ENCODE measurements at regions not wholly inside any gene's neighbourhood (a gene's known extent, or its start where the extent isn't known, plus 50 kb on each side); places are given as distances from the start of the nearest gene placed in this dataset.

GRCh38 chr13:23516190-23516589, 54.0 kb upstream of the TNFRSF19 start:
- H3K4me2 ChIP-seq (ENCODE audit: low read depth, low read length): peak overlapping the region; percentile 23; the same call in 1 of the 2 replicates
- H4K5ac ChIP-seq (ENCODE audit: low read depth, low read length): peak overlapping the region; percentile 27; the same call in 1 of the 2 replicates
- peak overlapping the region; percentile 6; the same call in 1 of the 2 replicates for H3K23ac ChIP-seq (ENCODE audit: low read depth, low read length)
- peak; percentile 19; the same call in 1 of the 2 replicates for ATAC-seq (ENCODE audit: low read depth)
- dilution Hi-C loops (cut with HindIII; ENCODE audit: low sequenced_read_pairs, unreplicated experiment): no loop called here
- no peak overlapping the region for H3K4ac ChIP-seq (ENCODE audit: low read depth, low read length)
- TF ChIP-seq USF2 (IDR thresholded peaks at IDR 0.05; ENCODE audit: low read depth, low read length) (no peak), MAZ (IDR thresholded peaks at IDR 0.05; ENCODE audit: borderline replicate concordance, low read depth, low read length) (no peak), CTCF (conservative IDR thresholded peaks at IDR 0.05; ENCODE audit: low read depth, low read length) (no peak), FOS (IDR thresholded peaks at IDR 0.05; ENCODE audit: low read depth, low read length) (no peak), CHD1 (IDR thresholded peaks at IDR 0.05; ENCODE audit: low read depth, low read length) (no peak), MAFK (IDR thresholded peaks at IDR 0.05; ENCODE audit: low read depth, low read length) (no peak), POLR2A (IDR thresholded peaks at IDR 0.05; ENCODE audit: low read depth, low read length) (no peak), RAD21 (IDR thresholded peaks at IDR 0.05; ENCODE audit: low read length) (no peak), BHLHE40 (IDR thresholded peaks at IDR 0.05; ENCODE audit: low read depth, low read length) (no peak), MXI1 (IDR thresholded peaks at IDR 0.05; ENCODE audit: borderline replicate concordance, low read depth, low read length) (no peak), RFX5 (IDR thresholded peaks at IDR 0.05; ENCODE audit: low read depth, low read length) (no peak), CEBPB (IDR thresholded peaks at IDR 0.05; ENCODE audit: low read depth, low read length) (no peak), NFE2L2 (IDR thresholded peaks at IDR 0.05; ENCODE audit: low read depth, low read length) (no peak), ELK1 (IDR thresholded peaks at IDR 0.05; ENCODE audit: borderline replicate concordance, low read depth, low read length) (no peak), SMC3 (IDR thresholded peaks at IDR 0.05; ENCODE audit: low read depth, low read length) (no peak), RCOR1 (IDR thresholded peaks at IDR 0.05; ENCODE audit: insufficient replicate concordance, low read length) (no peak)
- H2AFZ ChIP-seq (replicated peaks; ENCODE audit: low read length, poor library complexity): no peak overlapping the region
- H3K27me3 ChIP-seq (ENCODE audit: control insufficient read depth, insufficient read depth, low read length): no peaks in the 10 kb centered on the region
- ChIA-PET CTCF (interaction anchor here (1.2 kb wide), 1 partner anchor 9 kb away, joined by 3 read pairs; no protein-coding TSS in a partner anchor), POLR2A (ENCODE audit: unreplicated experiment) (no interaction called here)
- no peak overlapping the region for H4K91ac ChIP-seq (ENCODE audit: insufficient read depth, low read depth, low read length)
- H3K18ac ChIP-seq (ENCODE audit: low read depth, low read length): peak overlapping the region; percentile 28; the same call in 1 of the 2 replicates
- no peak overlapping the region for H3K27ac ChIP-seq (ENCODE audit: insufficient read depth, low read length)
- H3K36me3 ChIP-seq (ENCODE audit: control insufficient read depth, insufficient read depth, low read length): no peaks in the 10 kb centered on the region
- WGBS, 2 experiments (ENCODE audit: extremely low coverage in 2 of 2, insufficient read length in 1 of 2): no CpG with 5 or more reads among the region's 3 CpGs
- no peak overlapping the region for H2AK9ac ChIP-seq (replicated peaks; ENCODE audit: low read depth, low read length, poor library complexity)
- no peak for DNase-seq
- H3K79me1 ChIP-seq (ENCODE audit: low read depth in 1 of 2, low read length in 2 of 2): no peaks in the 10 kb centered on the region
- in situ Hi-C loops (cut with MboI; ENCODE audit: low sequenced_read_pairs): no loop called here
- peaks cover 4% of the 10 kb centered on the region for H3K4me1 ChIP-seq (ENCODE audit: control insufficient read depth, insufficient read depth, low read length)
- no peak overlapping the region for H2BK15ac ChIP-seq (ENCODE audit: low read depth, low read length)
- no peak overlapping the region for H2AK5ac ChIP-seq (ENCODE audit: low read depth, low read length)
- no TSS peak for BruUV-seq (replicated peaks)
- no peak overlapping the region for H2BK5ac ChIP-seq (ENCODE audit: low read depth, low read length, poor library complexity, severe bottlenecking)
- no peaks in the 10 kb centered on the region for H4K20me1 ChIP-seq (ENCODE audit: insufficient read depth, low read length)
- no peak overlapping the region for H2BK120ac ChIP-seq (ENCODE audit: low read depth, low read length)
- H3K9me3 ChIP-seq (ENCODE audit: control insufficient read depth, insufficient read depth, low read length): no peaks in the 10 kb centered on the region
- no peak overlapping the region for H3K56ac ChIP-seq (ENCODE audit: extremely low read depth, insufficient read depth, low read length)
- H4K8ac ChIP-seq (ENCODE audit: low read depth in 2 of 2, low read length in 2 of 2): no peak overlapping the region
- H3K4me3 ChIP-seq (ENCODE audit: insufficient read depth, low read depth, low read length): no peak overlapping the region
- H3K14ac ChIP-seq (replicated peaks; ENCODE audit: low read depth, low read length): no peak overlapping the region
- peaks cover 6% of the 10 kb centered on the region for H3K9me1 ChIP-seq (ENCODE audit: insufficient read depth, low read length)
- intact Hi-C loops (cut with micrococcal nuclease): no loop called here
- H3K9ac ChIP-seq (ENCODE audit: low read depth, low read length): no peak overlapping the region
- H2BK20ac ChIP-seq (ENCODE audit: low read depth, low read length): no peak overlapping the region

Data from IMR-90 (cell line).